ENCODE measurements at regions not wholly inside any gene's neighbourhood (a gene's known extent, or its start where the extent isn't known, plus 50 kb on each side); places are given as distances from the start of the nearest gene placed in this dataset.
"Not testable (repeated sequence)": the region's sequence is repeated elsewhere in the genome, so short reads cannot be mapped to it uniquely, and the experiment has no call there.

- no peak for DNase-seq
These were observed 558.1 kb downstream of the TBC1D22A start for GRCh38 chr22:47320560-47320959.

GRCh38 chr22:47318041-47318737 is 555.7 kb downstream of the TBC1D22A start:
- no peak for DNase-seq

DNA sequence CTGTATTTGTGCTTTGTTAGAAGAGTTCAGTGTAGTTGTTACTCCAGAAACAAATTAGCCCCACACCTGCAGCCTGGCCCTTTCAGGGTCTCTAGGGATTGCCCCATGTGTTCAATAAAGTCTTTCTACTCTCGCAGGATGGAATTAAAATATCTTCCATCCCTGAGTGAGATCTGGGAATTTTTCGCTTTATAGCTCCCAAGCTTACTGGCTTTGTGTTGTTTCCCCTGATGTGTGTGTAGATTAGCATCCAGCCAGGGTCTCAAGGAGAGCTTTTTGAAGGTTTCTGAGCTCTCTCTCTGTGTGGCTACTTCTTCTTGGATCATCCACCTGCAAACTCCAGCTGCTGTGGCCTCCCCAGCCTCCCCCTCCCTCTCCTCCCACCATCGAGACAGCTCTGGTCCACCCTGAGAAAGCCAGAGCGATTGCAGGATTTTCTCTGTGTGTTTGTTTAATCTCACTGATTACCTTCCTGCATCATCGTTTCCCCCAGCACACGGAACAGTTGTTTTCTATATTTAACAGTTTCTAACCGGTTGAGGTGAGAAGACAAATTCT is 553.5 kb downstream of the TBC1D22A start:
- no peak for DNase-seq

DNA sequence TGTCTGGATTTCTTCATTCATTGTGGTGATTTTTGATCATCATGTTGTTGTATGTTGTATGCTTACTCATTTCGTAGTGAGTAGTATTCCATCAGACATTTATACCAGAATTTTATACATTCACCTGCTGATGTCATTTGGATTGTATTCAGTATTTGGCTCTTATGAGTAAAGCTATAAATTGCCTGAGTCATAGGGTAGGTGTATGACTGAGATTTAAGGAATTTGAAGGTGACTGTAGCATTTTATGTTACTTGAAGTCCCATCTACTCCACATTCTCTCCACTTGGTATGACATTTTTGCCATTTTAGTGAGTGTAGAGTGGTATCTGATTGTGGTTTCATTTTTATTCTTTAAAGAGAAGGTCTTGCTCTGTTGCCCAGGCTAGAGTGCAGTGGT is 548.2 kb downstream of the TBC1D22A start:
- DNase-seq: no peak

GRCh38 chr22:47309946-47310345 is 547.5 kb downstream of the TBC1D22A start:
- DNase-seq: no peak

- no peak for DNase-seq
These were observed 547.0 kb downstream of the TBC1D22A start for GRCh38 chr22:47309476-47309875.

DNA sequence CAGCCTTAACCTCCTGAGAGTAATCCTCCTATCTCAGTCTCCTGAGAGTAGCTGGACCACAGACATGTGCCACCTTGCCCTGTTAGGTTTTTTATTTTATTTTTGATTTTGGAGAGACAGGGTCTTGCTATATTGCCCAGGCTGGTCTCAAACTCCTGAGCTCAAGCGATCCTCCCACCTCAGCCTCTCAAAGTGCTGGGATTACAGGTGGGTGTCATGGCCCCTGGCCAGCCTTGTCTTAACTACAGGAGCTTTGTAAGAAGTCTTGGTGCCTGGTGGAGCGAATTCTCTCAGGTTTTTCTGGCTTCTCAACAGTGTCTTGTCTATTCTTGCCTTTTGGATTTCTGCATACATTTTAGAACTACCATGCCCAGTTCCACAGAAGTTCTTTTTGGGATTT is 546.4 kb downstream of the TBC1D22A start:
- DNase-seq: no peak

GRCh38 chr22:47307822-47308221 is 545.4 kb downstream of the TBC1D22A start:
- no peak for DNase-seq

GRCh38 chr22:47307326-47307725 is 544.9 kb downstream of the TBC1D22A start:
- no peak for DNase-seq

- DNase-seq: no peak
These were observed 542.4 kb downstream of the TBC1D22A start for GRCh38 chr22:47304854-47305253.

- DNase-seq: no peak
These were observed 541.9 kb downstream of the TBC1D22A start for GRCh38 chr22:47304191-47304831.

DNA sequence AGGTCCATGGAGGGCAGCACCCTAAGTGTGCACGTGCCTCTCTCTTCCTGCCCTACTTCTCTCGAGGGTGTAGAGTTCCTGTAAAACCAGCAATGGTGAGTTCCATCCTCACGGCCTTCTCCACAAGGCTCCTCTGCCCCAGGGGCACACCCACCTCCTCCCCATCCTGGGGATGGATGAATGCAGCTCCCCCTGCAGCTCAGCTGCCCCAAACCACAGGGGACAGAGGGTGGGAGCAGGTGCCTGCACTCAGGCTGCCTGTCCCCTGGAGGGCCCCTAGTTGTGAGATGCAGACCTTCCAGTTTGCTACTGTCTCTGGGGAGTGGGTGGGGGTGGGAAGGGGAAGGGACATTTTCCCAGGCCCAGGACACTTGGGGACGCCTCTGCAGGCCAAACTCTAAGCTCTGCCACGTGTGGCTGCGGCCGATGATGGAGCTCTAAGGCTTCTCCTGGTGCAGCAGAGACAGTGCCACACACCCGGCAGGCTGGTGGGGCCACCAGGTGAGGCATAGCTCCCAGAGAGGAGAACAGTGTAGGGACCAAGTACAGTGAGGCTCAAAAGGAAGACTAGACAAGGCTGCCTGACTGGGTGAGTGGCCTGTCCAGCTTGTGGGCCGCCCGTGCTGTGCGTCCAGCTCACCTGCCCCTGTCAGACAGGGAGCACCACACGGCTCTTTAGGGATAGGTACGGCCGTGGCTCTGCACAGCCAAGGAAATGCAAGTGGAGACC is 540.9 kb downstream of the TBC1D22A start:
- DNase-seq: no peak

DNA sequence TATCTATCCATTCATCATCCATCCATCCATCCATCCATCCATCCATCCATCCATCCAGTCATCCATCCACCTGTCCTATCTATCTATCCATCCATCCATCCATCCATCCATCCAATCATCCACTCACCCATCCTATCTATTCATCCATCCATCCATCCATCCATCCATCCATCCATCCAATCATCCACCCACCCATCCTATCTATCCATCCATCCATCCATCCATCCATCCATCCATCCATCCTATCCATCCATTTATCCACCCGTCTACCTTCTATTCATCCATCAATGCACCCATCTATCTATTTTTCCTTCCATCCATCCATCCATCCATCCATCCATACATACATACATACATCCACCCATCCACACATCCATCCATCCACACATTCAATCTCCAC is 540.1 kb downstream of the TBC1D22A start:
- DNase-seq: not testable (repeated sequence)

- no peak for DNase-seq
These were observed 539.5 kb downstream of the TBC1D22A start for GRCh38 chr22:47301820-47302475.

DNA sequence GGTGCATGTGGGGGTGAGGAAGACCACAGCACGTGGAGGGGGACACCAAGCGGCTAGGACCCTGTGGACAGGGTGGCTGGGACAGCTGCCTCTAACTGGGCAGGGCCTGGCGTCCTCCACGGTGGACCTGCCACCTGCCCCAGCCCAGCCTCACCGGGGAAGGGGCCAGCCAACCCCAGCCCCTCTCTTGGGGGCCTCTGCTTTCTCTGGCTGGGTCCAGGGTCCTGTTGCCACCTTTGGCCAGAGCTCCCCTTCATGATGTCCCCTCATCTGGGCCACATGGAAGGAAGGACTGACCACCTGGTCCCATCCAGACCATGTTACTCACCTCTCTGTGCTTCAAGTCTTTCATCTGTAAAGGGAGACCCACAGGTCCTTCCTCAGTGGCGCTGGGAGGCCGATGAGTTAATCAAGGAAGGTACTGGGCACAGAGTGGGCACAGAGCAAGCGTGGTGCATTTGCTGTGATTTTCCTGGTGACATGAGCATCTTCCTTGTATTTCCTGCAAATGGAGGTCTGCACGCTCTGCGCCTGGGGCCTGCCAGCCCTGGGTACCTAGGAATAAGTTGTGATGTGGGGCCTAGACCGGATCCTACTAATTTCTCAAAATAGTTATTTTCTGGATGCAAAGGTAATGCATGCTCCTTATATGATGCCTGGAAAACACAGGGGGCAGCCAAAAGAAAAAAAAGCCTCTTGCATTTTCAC is 538.4 kb downstream of the TBC1D22A start:
- no peak for DNase-seq

- no peak for DNase-seq
These were observed 537.6 kb downstream of the TBC1D22A start for GRCh38 chr22:47299863-47300697.

- no peak for DNase-seq
These were observed 536.9 kb downstream of the TBC1D22A start for GRCh38 chr22:47299211-47299862.

DNA sequence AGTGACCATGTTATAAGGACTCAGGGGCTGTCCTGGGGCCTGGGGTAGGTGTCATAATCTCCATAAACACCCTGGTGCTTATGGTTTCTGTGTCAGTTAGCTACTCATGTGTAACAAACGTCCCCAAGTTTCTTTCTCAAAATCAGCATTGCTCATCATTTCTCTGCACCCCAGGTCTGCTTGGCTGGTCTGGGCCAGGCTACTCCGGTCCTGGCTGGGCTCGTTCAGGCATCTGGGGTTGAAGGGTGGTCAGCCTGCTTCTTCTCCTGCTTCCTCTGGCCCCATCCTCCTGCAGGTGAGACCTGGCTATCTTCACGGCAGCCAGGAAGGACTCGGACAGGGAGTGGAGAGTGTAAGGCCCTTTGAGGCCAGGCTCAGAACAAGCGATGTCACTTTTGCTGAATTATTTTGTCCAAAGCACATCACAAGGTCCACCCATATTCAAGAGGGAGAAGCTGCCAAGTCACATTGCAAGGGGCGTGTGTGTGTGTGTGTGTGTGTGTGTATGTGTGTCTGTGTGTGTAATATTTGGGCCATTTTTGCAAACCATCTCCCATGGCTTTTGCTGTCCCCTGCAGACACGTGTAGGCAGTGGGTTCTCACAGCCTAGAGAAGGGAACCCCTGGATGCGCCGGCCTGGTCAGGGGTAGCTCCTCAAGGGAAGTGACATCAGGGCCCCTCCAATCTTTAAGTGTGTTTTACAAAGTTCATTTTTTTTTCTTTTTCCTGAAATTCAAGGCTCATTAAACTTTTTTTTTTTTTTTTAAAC is 535.8 kb downstream of the TBC1D22A start:
- no peak for DNase-seq

- no peak for DNase-seq
These were observed 535.0 kb downstream of the TBC1D22A start for GRCh38 chr22:47297261-47298016.

Data from stimulated activated CD4-positive, alpha-beta T cell treated with anti-CD3 and anti-CD28 coated beads, Interleukin-4, amount 100 ng/mL, for 24 hours (primary cell).